GM21576 (cell line): ENCODE measurements at regions not wholly inside any gene's neighbourhood (a gene's known extent, or its start where the extent isn't known, plus 50 kb on each side); places are given as distances from the start of the nearest gene placed in this dataset.
"Not testable (repeated sequence)": the region's sequence is repeated elsewhere in the genome, so short reads cannot be mapped to it uniquely, and the experiment has no call there.

Experiments
- ATAC-seq: cut with Tn5 transposase; IDR thresholded peaks from one replicate; pipeline ENCODE4 v1.9.1; 2021; ENCODE audit warnings: mild to moderate bottlenecking, moderate library complexity; ENCODE audit not compliant: unreplicated experiment

DNA sequence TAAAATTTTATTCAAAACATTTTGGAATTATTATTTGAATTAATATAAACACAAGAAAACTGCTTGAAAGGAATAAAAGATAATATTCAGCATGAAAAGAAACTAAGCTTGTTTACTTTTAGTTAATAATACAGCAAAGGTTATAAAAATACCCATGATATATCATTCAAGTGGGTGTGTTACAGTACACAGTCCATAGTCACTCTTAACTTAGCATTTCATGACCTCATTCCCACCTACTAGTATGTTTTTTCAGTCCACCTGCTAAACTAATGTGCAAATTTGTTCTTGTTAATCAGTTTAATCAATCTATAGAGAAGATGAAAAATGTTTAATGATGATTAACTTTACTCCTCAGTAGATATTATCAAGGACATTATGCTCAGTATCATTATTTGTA, 841.4 kb upstream of the EPHA7 start:
- ATAC-seq, result no peak

DNA sequence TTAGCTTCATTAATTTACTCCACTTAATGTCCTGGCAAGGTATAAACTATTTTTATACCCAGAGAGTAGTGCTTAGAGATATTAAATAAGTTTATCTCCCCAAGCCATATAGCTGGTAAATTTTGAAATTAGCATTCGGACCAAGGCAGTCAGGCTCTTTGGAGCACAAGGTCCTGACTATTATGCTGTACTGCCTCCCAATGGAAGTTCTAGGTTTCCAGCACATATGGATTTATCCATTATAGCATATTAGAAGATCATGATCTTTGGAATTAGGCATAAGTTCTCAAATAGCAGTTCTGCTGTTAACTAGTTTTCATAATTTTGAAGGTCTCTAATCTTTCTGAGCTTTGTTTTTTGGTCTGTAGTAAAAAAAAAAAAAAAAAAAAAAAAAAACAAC, 835.3 kb upstream of the EPHA7 start:
- ATAC-seq, result no peak

DNA sequence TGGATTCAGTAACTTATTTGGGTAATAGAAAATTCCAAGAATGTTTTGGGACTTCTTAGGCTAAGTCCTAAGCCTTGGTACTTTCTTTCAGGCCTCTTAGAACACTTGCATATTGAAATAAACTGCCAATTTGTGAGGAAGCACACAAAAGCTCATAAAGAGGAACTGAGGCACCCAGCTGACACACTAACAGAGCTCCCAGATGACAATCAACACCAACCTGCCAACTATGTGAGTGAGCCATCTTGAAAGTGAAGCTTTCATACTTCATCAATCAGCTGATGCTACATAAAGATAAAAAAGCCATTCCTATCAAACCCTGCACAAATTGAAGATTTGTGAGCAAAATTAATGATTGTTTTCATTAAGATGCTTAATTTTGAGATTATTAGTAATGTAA, 832.5 kb upstream of the EPHA7 start:
- no peak for ATAC-seq

DNA sequence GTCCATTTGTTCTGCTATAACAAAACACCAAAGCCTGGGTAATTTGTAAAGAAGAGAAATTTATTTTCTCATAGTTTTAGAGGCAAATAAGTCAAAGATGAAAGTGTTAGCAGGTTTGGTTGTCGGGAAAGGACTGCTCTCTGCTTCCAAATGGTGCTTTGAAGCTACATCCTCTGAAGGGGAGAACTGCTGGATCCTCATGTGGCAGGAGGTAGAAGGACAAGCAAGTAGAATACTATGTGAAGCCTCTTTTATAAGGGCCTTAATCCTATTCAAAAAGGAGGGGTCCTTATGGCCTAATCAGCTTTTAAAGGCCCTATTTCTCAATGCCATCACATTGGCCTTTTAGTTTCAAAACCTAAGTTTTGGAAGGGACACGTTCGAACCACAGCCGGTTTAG, 826.0 kb upstream of the EPHA7 start:
- ATAC-seq, result no peak

DNA sequence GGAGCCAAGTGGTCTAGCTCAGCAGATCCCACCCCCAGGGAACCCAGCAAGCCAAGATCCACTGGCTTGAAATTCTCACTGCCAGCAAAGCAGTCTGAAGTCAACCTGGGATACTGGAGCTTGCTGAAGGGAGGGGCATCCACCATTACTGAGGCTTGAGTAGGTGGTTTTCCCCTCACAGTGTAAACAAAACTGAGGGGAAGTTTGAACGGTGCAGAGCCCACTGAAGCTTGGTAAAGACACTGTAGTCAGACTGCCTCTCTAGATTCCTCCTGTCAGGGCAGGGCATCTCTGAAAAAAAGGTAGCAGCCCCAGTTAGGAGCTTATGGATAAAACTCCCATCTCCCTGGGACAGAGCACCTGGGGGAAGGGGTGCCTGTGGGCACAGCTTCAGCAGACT, 819.5 kb upstream of the EPHA7 start:
- ATAC-seq, result no peak

DNA sequence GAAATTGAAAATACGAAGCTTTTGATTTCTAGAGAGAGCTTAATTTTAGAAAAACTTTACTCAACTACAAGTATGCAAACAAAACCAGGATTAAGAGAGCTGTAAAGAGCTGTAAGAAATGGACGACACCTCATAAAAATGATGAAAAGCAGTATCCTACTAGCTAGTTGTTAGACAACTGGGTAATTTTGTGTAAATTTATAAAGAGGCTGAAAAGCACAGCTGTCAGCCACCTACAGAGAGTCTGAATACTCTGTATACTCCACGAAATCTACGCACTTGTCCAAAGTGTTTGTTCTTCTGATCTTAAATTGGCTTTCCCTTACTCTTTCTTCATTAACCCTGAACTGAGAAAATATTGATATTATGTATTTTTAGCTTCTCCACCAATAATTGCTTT, 808.4 kb upstream of the EPHA7 start:
- no peak for ATAC-seq

DNA sequence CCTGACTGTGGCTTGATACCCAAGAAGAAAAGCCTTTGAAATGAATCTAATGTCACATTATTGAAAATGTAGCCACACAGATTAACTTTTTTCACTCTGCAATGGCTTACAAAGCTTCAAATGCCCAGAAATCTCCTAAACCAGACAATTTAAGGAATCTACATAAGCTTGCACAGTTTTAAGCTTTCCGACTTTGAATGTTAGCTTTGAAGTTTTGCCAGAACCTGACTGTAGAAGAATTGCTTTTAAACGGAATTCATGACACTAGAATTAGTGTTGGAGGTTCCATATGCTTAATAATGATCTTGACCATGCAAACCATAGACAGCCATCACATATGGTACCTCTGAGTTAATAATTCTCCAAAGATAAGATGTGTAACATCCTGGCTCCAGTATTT, 798.5 kb upstream of the EPHA7 start:
- ATAC-seq, result no peak

DNA sequence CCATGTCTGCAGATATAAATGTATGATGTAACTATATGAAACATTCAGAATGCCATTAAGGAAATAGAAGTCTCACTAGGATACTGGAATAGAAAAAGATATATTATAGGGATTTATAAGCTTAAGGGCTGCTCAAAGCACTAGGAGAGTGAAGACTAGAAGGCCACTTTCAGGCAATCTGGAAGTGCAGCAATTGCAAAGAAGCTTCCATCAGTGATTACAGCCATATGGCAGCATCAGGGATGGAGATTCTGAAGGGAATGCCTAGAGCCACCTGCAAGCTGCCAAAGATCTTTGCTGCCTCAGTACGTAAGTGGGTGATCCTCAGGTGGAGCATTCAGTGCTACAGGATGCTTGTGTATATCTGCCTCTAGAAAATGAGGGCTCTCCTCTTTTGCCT, 796.2 kb upstream of the EPHA7 start:
- ATAC-seq, result no peak

DNA sequence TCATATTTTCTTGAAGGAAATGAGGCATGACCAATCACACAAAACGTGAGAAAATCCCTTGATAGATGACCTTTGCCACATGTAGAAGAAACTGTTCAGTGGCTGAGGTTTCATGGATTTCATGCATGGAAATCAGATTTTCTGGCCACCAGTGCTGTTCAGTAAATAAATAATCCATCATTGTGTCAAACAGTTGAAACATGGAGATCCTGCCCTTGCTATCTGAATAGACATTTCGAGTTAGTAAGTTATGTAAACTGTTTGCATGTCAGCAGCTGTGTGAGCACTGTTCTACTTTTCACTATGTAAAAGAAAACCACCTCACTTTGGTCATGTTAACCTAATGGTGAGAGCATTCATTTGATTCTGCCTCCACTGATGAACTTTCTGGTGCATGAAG, 793.9 kb upstream of the EPHA7 start:
- ATAC-seq, result no peak

DNA sequence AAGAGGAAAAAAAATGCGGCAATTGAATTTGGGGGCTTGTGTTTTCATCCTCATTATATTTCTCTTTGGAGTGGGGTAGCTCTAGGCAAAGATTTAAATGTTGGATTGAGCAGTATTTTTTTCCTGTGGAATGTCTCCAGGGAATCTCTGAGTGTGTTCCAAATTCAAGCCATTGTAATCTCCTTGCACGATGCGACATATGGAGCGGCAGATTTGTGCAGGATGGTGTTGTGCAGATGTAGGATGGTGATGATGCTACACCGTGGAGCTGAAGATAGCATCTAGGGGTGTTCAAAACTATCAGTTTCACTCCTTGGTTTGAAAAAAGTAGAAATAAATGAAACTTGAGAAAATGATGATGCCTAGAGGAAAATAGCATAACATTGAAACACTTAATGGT, 777.5 kb upstream of the EPHA7 start:
- ATAC-seq, result no peak

DNA sequence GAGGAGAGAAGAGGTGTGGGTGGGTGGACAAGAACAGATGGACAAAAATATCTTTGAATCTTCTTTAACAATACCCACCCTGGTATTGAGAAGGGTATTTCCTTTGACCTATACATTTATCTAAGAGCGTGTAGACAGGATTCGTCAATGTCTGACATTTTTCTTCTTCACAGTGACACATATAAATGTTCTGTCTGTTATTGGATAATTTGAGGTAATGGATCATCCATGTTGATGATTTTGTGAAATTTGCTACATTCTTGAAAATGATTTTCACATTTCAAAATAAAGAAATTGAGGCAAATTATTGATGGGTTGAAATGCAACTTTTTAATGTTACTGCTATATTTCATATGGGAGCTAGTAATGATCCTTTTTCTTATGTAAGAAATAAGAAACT, 770.7 kb upstream of the EPHA7 start:
- no peak for ATAC-seq

DNA sequence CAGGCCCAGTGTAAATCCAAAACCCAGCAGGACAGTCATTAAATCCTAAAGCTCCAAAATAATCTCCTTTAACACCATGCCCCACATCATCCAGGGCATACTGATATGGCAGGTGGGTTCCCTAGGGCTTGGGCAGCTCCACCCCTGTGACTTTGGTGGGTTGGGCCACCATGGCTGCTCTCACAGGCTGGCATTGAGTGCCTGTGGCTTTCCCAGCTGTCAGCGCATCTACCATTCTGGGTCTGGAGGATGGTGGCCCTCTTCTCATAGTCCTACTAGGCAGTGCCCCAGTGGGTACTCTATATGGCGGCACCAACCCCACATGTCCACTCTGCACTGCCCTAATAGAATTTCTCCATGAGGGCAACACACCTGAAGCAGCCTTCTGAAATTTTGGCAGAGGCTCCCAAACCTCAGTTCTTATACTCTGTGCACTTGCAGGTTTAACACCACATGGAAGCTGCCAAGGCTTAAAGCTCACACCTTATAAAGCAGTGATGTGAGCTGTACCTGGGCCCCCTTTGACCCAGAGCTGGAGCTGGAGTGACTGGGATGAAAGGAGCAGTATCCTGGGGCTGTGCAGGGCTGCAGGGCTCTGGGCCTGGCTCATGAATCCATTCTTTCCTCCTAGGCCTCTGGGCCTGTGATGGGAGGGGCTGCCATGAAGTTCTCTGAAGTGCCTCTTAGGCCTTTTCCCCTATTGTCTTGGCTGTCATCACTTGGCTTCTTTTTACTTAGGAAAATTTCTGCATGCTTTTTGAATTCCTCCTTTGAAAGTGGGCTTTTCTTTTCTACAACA, 765.5 kb upstream of the EPHA7 start:
- no peak for ATAC-seq

DNA sequence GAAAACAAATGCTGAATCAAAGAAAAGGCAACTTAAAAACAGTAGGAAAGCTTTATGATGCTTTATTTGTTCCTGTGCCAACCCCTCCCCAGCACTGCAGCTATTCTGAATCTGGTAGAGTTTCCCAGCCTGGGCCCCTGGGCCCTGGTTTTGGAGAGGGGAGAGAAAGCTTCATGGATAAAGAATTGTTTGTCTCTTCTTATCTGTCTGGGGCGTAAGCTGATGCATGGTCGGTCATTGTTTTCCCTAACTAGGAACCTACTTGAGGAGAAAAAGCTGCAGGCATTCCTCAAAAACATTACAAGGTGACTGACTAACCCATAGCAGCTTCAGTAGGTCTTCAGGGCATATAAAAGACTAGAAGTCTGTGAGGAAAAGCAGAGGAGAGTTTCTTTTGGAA, 758.1 kb upstream of the EPHA7 start:
- no peak for ATAC-seq

DNA sequence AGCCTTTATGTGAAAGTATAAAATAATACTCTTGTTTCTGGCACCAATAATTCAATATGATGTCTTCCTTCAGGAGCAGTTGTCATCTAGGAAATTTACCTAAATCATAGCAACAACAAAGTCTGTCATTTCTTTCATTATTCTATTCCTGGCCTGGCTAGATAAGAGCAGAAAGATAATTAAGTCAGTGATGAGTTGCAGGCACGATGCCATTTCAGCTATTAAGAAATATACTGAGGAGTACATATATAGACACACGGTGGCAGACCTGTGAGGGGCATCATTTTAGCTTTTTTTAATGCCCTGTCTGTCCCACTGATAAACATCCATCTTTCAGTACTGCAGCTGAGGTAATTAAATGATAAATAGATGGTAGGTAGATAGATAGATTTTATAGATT, 756.1 kb upstream of the EPHA7 start:
- ATAC-seq, result no peak

DNA sequence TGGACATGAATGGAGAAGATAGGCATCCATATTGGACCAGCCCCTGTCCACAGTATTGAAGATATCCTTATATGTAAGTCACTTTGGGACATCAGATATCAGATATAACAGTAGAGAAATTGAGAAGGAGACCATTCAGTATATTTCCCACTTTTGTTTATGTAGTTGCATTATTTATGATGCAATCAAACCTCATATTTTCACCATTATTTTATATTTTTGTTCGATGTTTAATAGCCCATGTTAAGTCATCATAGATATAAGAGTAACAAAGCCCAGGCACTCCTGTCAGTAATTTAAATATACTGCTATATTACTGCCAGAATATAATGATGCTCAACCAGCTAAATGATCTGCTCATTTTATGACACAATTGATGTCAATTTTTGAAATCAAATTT, 744.5 kb upstream of the EPHA7 start:
- ATAC-seq, result no peak

DNA sequence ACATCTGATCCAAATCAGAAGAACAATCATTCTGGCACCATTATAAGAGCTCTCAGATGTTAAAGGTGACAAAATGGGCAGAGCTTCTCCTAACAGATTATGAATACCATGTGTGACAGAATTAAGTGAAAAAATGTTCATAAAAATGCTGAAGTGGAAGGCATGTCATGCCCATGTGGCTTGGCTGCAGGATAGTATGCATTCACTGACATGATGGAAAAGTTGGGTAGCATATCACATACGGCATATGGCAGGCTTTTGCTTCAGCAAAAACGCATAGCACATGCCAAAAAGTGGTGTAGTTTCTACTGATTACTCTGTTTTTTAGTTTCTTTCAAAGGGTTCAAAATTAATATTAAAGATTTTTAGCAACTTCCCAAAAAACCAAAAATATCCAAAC, 731.5 kb upstream of the EPHA7 start:
- ATAC-seq, result no peak

DNA sequence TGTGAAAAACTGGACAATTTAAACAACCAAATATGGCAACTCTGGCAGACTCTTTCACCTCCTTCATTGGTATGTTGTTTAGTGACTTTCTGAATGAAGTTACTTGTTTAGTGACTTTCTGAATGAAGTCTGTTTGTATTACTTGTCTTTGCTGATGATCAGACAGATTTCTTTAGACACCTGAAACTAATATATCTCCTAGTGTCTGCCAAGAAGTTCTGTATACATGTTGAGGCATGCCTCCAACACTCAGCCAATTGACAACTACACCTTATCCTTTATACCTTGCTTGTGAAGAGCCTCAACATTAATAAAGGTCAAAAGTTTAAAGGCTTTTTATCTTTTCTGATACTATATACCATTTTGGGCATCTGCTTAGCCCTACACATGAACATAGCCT, 725.4 kb upstream of the EPHA7 start:
- ATAC-seq, result no peak

DNA sequence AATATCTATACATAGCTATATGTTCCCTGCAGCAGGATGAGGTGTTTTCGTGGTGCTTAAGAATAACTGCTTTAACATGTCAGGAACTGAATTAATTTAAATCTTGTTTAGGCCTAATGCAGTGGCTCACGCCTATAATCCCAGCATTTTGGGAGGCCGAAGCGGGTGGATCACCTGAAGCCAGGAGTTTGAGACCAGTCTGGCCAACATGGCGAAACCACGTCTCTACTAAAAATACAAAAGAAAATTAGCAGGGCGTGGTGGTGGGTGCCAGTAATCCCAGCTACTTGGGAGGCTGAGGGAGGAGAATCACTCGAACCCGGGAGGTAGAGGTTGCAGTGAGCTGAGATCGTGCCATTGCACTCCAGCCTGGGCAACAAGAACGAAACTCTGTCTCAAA, 717.8 kb upstream of the EPHA7 start:
- ATAC-seq, result not testable (repeated sequence)

DNA sequence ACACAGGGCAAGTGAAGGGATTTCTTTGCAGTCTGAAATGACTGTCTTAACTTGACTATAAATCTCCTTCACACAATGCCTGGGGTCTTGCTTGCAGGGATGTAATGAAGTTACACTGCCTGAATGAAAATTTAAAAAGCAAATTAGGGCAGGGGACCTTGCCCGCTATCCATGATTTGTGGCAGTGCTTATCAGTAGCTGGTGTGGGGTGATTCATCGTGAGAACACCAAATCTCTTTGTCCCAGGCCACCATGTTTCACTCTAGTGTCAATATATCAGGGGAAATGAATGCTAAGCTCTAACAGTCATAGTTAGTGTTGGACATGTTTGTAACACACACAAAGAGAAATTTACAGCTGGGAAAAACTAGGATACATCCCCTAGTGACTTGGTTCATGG, 713.7 kb upstream of the EPHA7 start:
- ATAC-seq, result no peak

DNA sequence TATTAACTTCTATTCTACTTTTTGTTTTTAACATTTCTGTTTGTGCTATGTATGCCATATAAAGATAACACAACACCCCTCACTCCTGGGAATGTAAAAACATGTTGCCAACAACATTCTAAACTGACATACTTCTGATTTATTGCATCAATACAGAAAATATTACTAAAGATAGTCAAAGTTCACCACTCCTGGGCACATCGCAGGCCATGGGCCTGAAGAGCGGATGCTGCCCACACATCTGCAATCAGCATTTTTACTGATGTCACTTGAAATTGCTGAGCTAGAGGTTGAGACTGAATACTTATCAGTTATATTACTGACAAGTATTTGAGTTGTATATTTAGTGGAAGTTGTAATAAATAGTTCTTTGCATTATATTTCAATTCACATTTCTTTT, 711.9 kb upstream of the EPHA7 start:
- ATAC-seq, result no peak

DNA sequence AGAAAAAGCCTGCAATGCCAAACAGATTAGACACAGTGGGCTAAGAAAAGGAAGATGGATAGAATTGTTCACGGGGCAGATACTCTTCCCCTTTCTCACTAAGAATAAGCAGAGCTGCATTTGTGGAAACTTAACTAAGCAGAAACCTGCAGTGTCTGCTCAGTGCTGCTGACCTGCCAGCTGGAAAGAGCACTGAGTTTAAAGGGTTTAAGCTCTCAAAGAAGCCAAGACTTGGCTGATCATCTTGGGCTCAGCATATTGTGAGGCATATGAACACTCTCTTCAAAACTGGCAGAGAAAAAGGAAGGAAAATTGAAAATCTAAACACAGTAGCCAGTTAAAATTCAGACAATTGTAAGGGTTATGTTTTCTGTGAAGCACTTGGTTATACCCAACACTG, 711.1 kb upstream of the EPHA7 start:
- ATAC-seq, result no peak

DNA sequence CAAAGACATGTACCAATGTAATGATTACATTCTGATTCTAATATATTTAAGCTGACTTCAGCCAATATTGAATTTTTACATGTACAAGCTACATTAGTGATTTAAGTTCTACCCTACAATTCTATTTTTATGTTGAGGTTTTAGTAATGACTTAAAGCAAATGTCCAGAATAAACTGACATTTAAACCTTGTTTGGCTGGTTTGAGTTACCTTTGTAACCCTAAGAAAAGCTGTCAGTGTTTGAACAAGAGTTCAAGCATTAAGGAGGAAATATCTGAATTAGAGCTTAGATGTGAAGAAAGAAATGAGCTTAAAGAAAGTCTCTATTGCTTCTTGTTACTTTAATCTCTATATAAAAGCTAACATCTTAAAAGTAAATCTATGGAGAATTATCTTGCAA, 710.6 kb upstream of the EPHA7 start:
- no peak for ATAC-seq

DNA sequence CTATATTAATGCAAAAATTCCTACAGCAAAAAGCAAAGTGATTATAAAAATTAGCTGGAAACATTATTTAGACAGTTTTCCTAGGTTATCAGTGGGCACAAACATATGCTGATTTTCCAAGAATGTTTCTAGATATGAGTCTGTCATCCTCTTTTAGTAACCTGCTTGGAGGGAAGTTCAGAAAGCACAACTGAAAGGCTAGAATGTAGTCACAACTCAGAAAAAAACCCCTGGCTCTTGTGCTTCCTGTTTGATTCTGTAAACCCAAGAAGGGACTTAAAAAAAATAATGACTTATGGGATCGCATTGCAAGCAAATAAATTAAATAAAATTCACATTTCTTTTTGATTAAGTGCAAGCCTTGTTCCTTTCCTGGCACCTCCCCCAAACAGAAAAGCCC, 708.4 kb upstream of the EPHA7 start:
- ATAC-seq, result no peak
